NCI-H2171 treated with DMSO at 0.1 percent for 48 hours (cell line): ENCODE measurements at regions not wholly inside any gene's neighbourhood (a gene's known extent, or its start where the extent isn't known, plus 50 kb on each side); places are given as distances from the start of the nearest gene placed in this dataset.
"Not testable (repeated sequence)": the region's sequence is repeated elsewhere in the genome, so short reads cannot be mapped to it uniquely, and the experiment has no call there.

Experiments
- DNase-seq: peaks from one replicate; lab custom pipeline; 2025; lab: John Stamatoyannopoulos, UW

- no peak for DNase-seq
Observed at GRCh38 chr1:172754609-172755008, 95.7 kb downstream of the FASLG start.

- DNase-seq: no peak
Observed at GRCh38 chr1:172755099-172755498, 96.2 kb downstream of the FASLG start.

DNA sequence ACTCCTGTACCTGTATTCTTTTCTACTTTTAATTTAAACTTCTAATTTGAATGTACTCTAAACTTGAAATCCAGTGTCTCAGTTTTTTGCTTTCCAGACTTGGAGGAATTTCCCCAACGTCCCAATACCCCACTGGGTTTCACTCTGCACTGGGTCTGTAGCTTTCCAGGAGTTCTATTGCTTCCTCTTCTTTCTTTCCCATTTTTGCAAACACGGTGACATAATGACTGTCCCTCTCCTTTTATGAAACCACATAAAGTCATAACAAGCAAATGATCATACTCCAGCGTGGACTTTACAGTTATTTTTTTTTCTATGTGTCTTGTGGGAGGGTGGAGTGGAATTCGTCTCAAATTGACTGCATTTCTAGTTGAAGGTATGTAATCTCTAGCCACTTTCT is 97.1 kb downstream of the FASLG start:
- DNase-seq: no peak

GRCh38 chr1:172758259-172758658 is 99.4 kb downstream of the FASLG start:
- no peak for DNase-seq

- DNase-seq: no peak
Observed at GRCh38 chr1:172760121-172760520, 101.2 kb downstream of the FASLG start.

DNA sequence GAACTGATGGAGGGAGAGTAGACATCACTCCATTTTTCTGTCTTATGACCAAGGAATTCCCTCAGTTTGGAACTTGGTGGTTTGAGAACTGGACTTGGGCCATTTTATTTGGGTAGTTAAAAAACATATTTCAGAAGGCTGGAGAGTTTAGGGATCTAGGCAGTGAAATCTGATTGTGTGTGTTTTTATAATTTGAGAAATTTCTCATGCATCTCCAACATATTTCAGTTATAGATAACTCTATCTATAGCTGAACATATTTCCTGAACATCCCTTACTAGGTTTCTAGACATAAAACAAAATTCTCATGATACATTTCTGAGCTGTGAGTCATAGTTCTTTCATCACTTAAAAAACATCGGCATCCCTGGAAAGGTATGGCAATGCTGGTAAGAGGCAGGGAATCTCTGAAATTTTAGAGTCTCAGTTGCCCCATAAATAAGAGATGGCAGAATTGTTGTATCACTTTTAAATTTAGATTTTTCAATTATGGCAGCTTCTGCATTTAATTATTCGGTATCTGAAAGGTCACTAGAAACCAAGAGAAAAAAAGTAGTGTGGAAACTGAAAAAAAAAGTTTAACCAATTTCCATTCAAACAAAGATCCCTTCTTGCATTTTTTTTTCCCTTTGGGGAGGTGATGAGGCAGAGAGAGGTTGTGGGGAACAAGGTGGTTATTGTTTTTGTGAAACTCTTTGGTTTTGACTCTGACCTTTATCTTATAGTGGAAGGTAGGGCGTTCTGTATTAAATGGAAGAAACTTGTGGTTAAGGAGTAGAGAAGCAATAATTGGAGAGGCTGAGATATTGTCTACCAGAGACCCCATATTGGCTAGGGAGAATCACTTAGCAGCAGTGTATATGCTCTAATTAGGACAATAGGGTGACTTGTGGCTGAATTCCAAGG is 102.9 kb downstream of the FASLG start:
- no peak for DNase-seq

DNA sequence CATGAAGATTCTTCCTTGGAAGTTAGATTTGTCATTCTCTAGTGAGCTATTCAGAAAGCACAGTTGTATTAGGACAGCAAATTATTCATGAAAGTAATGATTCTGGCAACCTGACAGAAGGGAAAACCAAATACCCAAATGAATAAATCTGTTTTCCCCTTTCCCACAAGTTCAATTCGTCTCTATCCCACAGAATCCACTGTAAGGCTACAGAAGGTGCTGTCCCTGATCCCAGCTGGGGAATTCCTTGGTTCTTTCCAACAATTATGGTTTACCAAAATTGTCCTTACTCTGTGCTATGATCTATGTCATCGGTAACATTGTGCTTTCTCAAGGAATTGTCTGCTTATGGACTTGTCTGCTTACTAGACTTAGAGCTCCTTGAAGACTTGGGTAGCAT is 104.2 kb downstream of the FASLG start:
- DNase-seq: no peak

DNA sequence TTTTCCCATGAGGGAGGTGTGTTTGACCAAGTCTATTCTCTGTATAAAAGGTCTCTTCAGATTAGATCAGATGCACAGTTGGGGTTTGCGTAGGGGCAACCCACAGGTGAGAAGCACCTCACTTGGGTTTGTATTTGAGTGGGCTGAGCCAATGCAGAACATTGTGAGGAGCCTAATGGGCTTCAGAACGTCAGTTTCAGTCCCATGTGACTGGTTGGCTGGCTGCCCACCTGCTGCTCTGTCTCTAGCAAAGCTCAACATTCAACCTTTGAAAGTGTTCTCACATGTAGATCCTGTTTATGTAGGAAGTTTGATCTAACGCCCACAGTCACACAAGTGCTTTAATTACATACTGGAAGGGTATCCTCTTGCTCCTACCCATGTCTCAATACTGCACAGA is 105.5 kb downstream of the FASLG start:
- DNase-seq: no peak

GRCh38 chr1:172766462-172766861 is 107.6 kb downstream of the FASLG start:
- no peak for DNase-seq

GRCh38 chr1:172770071-172770470 is 111.2 kb downstream of the FASLG start:
- no peak for DNase-seq

GRCh38 chr1:172774561-172774960 is 115.7 kb downstream of the FASLG start:
- DNase-seq: no peak

DNA sequence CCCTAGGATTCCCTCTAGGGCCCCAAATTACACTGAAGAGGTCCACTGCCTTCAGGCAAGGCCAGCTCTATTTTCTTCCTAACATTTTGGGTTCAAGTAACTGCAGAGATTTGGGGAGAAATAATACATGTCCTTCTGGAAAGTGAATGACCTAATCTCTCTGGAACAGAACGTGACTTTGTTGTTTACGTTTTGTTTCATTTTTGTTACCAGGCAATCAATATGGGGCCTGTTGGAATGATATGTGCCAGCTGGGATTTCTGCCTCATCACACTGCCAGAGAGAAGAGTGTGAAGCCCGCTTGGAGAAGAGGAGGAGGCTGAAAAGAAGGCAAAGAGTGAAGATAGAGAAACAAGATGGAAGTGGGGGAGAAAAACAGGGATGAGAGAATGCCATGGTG is 116.7 kb downstream of the FASLG start:
- DNase-seq: no peak

GRCh38 chr1:172776071-172776470 is 117.2 kb downstream of the FASLG start:
- DNase-seq: no peak

DNA sequence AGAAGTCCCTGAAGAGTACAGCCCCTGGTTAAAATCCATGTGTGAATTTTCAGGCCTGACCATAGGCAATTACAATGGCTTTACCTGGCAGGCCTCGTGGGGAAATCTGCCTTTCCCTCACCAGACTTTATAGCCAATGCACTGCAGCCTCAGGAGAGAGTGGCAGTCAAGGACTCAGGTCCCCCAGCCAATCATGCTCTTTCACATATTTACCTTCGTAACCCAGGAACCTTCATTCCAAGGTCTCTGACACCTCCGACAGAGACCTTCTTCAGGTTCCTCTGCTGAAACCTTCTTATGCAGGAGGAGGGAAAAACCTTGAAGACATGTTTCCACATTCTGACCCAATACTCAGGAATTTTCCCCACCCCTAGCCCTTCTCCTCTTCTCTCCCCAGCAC is 118.9 kb downstream of the FASLG start:
- no peak for DNase-seq

DNA sequence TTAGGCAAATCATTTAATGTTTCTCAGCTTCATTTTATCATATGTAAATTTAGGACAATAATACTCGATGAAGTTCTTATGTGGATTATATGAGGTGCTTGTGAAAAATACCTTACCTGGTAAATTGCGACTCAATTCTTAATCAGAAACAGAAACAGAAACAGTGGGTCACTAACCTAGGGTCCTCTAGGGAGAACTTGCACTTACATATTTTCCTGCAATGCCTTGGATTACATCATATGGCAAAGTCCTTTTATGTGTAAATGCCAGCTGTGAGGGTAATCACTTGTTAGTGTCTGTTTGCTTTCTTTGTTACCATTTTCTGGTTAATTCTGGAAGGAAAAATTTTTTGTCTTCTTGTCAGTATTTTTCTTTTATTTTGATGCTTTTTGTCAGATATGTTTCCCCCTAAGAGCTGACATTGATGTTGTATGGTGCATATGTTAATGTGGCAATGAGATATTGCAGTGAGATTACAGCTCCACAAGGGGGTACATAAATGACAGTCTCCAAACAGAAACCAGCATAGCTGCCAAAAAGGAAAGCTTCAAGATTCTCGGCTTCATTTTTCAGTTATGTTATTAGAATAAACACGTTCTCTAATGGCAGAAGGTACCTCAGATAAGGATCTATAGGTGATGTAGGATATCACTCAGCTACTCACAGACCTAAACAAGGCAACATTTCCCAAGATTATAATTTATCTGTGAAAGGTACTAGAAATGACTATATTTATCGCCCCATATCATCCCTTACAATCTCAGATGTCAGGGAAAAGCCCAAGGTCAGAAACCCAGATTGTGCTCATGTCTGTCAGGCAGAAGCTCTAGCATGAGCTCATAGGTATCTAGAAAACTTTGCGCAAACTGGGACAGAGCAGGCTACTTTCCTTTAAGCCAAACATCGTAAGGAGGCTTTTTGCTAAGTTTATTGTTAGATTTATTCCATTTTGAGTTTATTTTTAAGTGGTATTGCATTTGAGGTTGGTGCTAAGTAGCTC is 119.9 kb downstream of the FASLG start:
- DNase-seq: no peak

DNA sequence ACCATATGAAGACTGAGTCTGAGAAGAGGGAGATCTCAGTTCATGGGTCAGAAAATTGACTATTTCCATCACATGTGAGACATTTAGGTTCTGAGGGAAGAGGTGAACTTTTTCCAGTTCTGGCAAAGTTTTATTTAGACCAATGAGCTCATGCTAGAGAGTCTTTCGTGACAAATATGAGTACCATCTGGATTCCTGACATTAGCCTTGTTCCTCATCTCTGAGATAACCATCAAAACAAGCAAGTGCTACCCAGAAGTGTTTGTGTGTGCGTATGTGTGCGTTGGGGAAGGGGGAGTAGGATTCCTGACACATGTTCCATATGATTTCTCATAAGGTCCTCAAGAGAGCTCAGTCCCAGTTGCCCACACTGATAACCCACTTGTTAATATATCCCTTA is 120.6 kb downstream of the FASLG start:
- no peak for DNase-seq

DNA sequence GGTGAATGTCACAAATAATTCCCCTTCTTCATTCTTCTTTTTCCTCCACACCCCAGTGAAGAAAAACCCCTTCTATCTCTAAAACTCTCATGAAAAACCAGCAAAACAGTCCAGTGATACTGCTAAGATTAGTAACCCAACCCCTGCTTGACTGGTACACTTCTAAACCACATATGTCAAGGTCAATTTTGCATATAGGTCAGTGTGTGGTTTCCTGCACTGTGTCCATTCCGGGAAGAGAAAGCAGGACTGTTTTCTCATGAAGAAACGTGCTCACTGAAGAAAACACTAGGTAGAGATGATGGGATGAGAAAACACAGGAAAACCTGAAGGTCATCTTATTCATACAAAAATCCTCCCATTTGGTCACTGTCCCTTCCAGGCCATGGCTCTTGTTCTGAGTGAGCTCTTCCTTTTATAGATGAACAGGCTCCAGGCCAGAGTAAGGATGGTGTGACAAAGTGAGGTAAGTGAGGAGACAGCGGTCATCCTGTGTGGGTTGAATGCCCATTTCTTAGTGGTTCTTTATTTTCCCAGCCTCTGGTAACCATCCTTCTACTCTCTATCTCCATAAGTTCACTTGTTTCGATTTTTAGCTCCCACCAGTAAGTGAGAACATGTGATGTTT is 122.7 kb downstream of the FASLG start:
- no peak for DNase-seq

- DNase-seq: no peak
Observed at GRCh38 chr1:172789840-172790239, 130.9 kb downstream of the FASLG start.

DNA sequence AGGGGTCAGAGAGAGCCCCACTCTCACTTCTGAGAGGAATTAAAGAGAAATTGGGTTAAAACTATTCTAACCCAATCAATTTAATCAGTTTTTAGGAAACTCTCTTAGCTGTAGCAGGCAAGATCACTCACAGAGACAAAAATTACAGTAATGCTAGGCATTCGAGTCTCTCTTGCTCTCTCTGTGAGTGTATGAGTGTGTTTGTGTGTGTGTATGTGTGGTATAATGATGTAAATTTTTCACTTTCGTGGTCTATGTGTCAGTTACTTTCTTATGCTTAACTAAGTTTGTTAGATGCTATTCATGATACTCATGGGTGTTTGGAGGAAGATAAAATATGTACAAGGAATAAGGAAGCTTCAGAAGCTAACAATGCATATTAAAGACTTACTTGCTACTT is 131.3 kb downstream of the FASLG start:
- no peak for DNase-seq

DNA sequence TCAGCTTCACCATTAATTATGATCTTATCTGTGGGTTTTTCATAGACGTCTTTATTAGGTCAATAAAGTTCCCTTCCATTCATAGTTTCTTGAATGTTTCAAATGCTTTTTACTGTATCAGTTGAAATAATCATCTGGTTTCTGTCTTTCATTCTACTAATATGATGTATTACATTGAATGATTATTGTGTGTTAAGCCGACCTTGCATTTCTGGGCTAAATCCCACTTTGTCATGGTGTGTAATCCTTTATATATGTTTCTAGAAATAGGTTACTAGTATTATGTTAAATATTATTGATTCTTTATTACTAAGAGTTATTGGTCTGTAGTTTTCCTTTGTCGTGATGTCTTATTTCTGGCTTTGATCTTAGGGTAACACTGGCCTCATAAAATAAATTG is 134.9 kb downstream of the FASLG start:
- no peak for DNase-seq

- no peak for DNase-seq
Observed at GRCh38 chr1:172795741-172796140, 136.8 kb downstream of the FASLG start.

GRCh38 chr1:172799804-172800203 is 140.9 kb downstream of the FASLG start:
- DNase-seq: not testable (repeated sequence)
